ENCODE measurements at regions not wholly inside any gene's neighbourhood (a gene's known extent, or its start where the extent isn't known, plus 50 kb on each side); places are given as distances from the start of the nearest gene placed in this dataset.
A peak's percentile ranks its signal among the peaks of the same experiment; 100 is the strongest.

- peak; percentile 44 for DNase-seq
- TF ChIP-seq CTCF (IDR thresholded peaks at IDR 0.05) = no peak
- Histone ChIP-seq H3K36me3 (no peaks in the 10 kb centered on the region), H3K27me3 (ENCODE audit: low read depth) (no peaks in the 10 kb centered on the region), H3K27ac (no peak overlapping the region), H3K9me3 (no peaks in the 10 kb centered on the region), H3K4me3 (no peak overlapping the region), H3K4me1 (no peaks in the 10 kb centered on the region)
- intact Hi-C loops (cut with DNase I) = no loop called here
- ATAC-seq = no peak
These were observed 159.2 kb upstream of the FOXP2 start for GRCh38 chr7:114255404-114255841.

- H3K36me3 ChIP-seq = no peaks in the 10 kb centered on the region
- H3K27me3 ChIP-seq (ENCODE audit: low read depth) = no peaks in the 10 kb centered on the region
- intact Hi-C loops (cut with DNase I) = no loop called here
- no peaks in the 10 kb centered on the region for H3K9me3 ChIP-seq
- ATAC-seq = no peak
- H3K27ac ChIP-seq = no peak overlapping the region
- no peaks in the 10 kb centered on the region for H3K4me1 ChIP-seq
- no peak for DNase-seq
- no peak overlapping the region for H3K4me3 ChIP-seq
- TF ChIP-seq CTCF (IDR thresholded peaks at IDR 0.05) = no peak
These were observed 171.0 kb upstream of the FOXP2 start for GRCh38 chr7:114243646-114244045.

- ATAC-seq (no peak), DNase-seq (no peak)
- intact Hi-C loops (cut with DNase I) = no loop called here
These were observed 171.6 kb upstream of the FOXP2 start for GRCh38 chr7:114242992-114243507.

GRCh38 chr7:114229246-114229645 is 185.4 kb upstream of the FOXP2 start:
- no peak for DNase-seq
- TF ChIP-seq CTCF (IDR thresholded peaks at IDR 0.05) = no peak
- Histone ChIP-seq H3K27me3 (ENCODE audit: low read depth) (no peaks in the 10 kb centered on the region), H3K9me3 (no peaks in the 10 kb centered on the region), H3K4me1 (no peaks in the 10 kb centered on the region), H3K4me3 (no peak overlapping the region), H3K27ac (no peak overlapping the region), H3K36me3 (no peaks in the 10 kb centered on the region)
- no peak for ATAC-seq
- intact Hi-C loops (cut with DNase I) = no loop called here

More at GRCh38 chr7:114242992-114243507, 171.6 kb upstream of the FOXP2 start:
- H3K27ac ChIP-seq = no peak overlapping the region
- TF ChIP-seq CTCF (IDR thresholded peaks at IDR 0.05) = no peak
- no peak overlapping the region for H3K4me3 ChIP-seq
- H3K9me3 ChIP-seq = no peaks in the 10 kb centered on the region
- no peaks in the 10 kb centered on the region for H3K4me1 ChIP-seq
- no peaks in the 10 kb centered on the region for H3K27me3 ChIP-seq (ENCODE audit: low read depth)
- H3K36me3 ChIP-seq = no peaks in the 10 kb centered on the region

- Histone ChIP-seq H3K4me3 (no peak overlapping the region), H3K27me3 (ENCODE audit: low read depth) (no peaks in the 10 kb centered on the region), H3K9me3 (no peaks in the 10 kb centered on the region), H3K4me1 (no peaks in the 10 kb centered on the region), H3K27ac (no peak overlapping the region), H3K36me3 (no peaks in the 10 kb centered on the region)
- no peak for DNase-seq
- no peak for ATAC-seq
- no peak for TF ChIP-seq CTCF (IDR thresholded peaks at IDR 0.05)
- intact Hi-C loops (cut with DNase I) = no loop called here
These were observed 188.8 kb upstream of the FOXP2 start for GRCh38 chr7:114225784-114226183.

GRCh38 chr7:114218283-114218682 is 196.3 kb upstream of the FOXP2 start:
- TF ChIP-seq CTCF (IDR thresholded peaks at IDR 0.05) = no peak
- Histone ChIP-seq H3K4me3 (no peak overlapping the region), H3K9me3 (no peaks in the 10 kb centered on the region), H3K36me3 (no peaks in the 10 kb centered on the region), H3K4me1 (no peaks in the 10 kb centered on the region), H3K27ac (no peak overlapping the region), H3K27me3 (ENCODE audit: low read depth) (no peaks in the 10 kb centered on the region)
- ATAC-seq = no peak
- no peak for DNase-seq
- intact Hi-C loops (cut with DNase I) = no loop called here

Measured in lower lobe of right lung (tissue), 2 donors.